H9 (cell line): ENCODE measurements at regions not wholly inside any gene's neighbourhood (a gene's known extent, or its start where the extent isn't known, plus 50 kb on each side); places are given as distances from the start of the nearest gene placed in this dataset.

Experiments used
- DNase-seq: peaks from one replicate; pipeline ENCODE4 v3.0.0-alpha.2; 2017
- H2AFZ ChIP-seq: one replicate; pipeline ENCODE4 v1.6.1; 2013; ENCODE audit warnings: mild to moderate bottlenecking, low read length, control low read depth, moderate library complexity
- H2AK5ac ChIP-seq: 2 replicates; pipeline ENCODE4 v1.6.1; 2013; ENCODE audit warnings: low read length, control low read depth, mixed read lengths; ENCODE audit not compliant: insufficient read length
- H2BK120ac ChIP-seq: one replicate; pipeline ENCODE4 v1.6.1; 2013; ENCODE audit warnings: low read depth, mild to moderate bottlenecking, low read length, control low read depth, inconsistent platforms; ENCODE audit not compliant: poor library complexity, severe bottlenecking
- H2BK12ac ChIP-seq: 2 replicates; pipeline ENCODE4 v1.6.1; 2013; ENCODE audit warnings: low read length, control low read depth, mixed read lengths, low read depth; ENCODE audit not compliant: insufficient read length
- H2BK15ac ChIP-seq: 2 replicates; pipeline ENCODE4 v1.6.1; 2013; ENCODE audit warnings: low read depth, low read length, control low read depth
- H2BK20ac ChIP-seq: one replicate; pipeline ENCODE4 v1.6.1; 2013; ENCODE audit warnings: low read depth, mild to moderate bottlenecking, low read length, control low read depth, inconsistent platforms; ENCODE audit not compliant: poor library complexity, severe bottlenecking
- H2BK5ac ChIP-seq: 2 replicates; pipeline ENCODE4 v1.6.1; 2013; ENCODE audit warnings: low read length, control low read depth, mixed read lengths; ENCODE audit not compliant: insufficient read length
- H3K14ac ChIP-seq: 2 replicates; pipeline ENCODE4 v1.6.1; 2013; ENCODE audit warnings: low read length, control low read depth; ENCODE audit not compliant: insufficient read depth
- H3K18ac ChIP-seq: 2 replicates; pipeline ENCODE4 v1.6.1; 2013; ENCODE audit warnings: low read depth, mild to moderate bottlenecking, mixed read lengths, low read length, control low read depth; ENCODE audit not compliant: insufficient read length
- H3K23ac ChIP-seq: 2 replicates; pipeline ENCODE4 v1.6.1; 2013; ENCODE audit warnings: low read length, control low read depth, mixed read lengths, low read depth; ENCODE audit not compliant: insufficient read length
- H3K23me2 ChIP-seq: 2 replicates; pipeline ENCODE4 v1.6.1; 2013; ENCODE audit warnings: low read depth, mild to moderate bottlenecking, mixed read lengths, low read length, control low read depth; ENCODE audit not compliant: insufficient read length, poor library complexity, severe bottlenecking
- H3K27ac ChIP-seq: 2 replicates; pipeline ENCODE4 v1.5.1; 2013; ENCODE audit warnings: low read length, control low read depth, mixed read lengths, low read depth; ENCODE audit not compliant: insufficient read length
- H3K27me3 ChIP-seq: 2 replicates; pipeline ENCODE4 v1.6.1; 2013; ENCODE audit warnings: low read length, control low read depth, inconsistent platforms; ENCODE audit not compliant: insufficient read depth
- H3K4ac ChIP-seq: 2 replicates; pipeline ENCODE4 v1.6.1; 2013; ENCODE audit warnings: low read depth, mild to moderate bottlenecking, control low read depth, inconsistent platforms, low read length, moderate library complexity
- H3K4me1 ChIP-seq: 2 replicates; pipeline ENCODE4 v1.6.1; 2013; ENCODE audit warnings: low read length, control low read depth, inconsistent platforms; ENCODE audit not compliant: insufficient read depth
- H3K4me2 ChIP-seq: 2 replicates; pipeline ENCODE4 v1.6.1; 2013; ENCODE audit warnings: low read length, control low read depth, mixed read lengths; ENCODE audit not compliant: insufficient read length, insufficient read depth
- H3K56ac ChIP-seq: 2 replicates; pipeline ENCODE4 v1.6.1; 2013; ENCODE audit warnings: low read depth, mild to moderate bottlenecking, mixed read lengths, low read length, control low read depth; ENCODE audit not compliant: insufficient read length
- H3K79me1 ChIP-seq: 2 replicates; pipeline ENCODE4 v1.6.1; 2013; ENCODE audit warnings: low read depth, mild to moderate bottlenecking, moderate library complexity, low read length, control low read depth, inconsistent platforms; ENCODE audit not compliant: insufficient read depth, poor library complexity, severe bottlenecking
- H3K79me2 ChIP-seq: 2 replicates; pipeline ENCODE4 v1.6.1; 2013; ENCODE audit warnings: low read length, control low read depth, inconsistent platforms; ENCODE audit not compliant: insufficient read depth
- H3K9ac ChIP-seq: 2 replicates; pipeline ENCODE4 v1.6.1; 2013; ENCODE audit warnings: low read length, control low read depth, mixed read lengths; ENCODE audit not compliant: insufficient read length; ENCODE audit errors: extremely low read depth
- H3K9me3 ChIP-seq: one replicate; pipeline ENCODE4 v1.6.1; 2013; ENCODE audit warnings: low read depth, low read length, inconsistent platforms; ENCODE audit not compliant: control insufficient read depth
- H3T11ph ChIP-seq: one replicate; pipeline ENCODE4 v1.6.1; 2013; ENCODE audit warnings: mild to moderate bottlenecking, low read length, control low read depth, inconsistent platforms
- H4K20me1 ChIP-seq: one replicate; pipeline ENCODE4 v1.6.1; 2013; ENCODE audit not compliant: control insufficient read depth, insufficient read length, insufficient read depth
- H4K5ac ChIP-seq: 2 replicates; pipeline ENCODE4 v1.6.1; 2013; ENCODE audit warnings: low read depth, mild to moderate bottlenecking, mixed read lengths, low read length, control low read depth; ENCODE audit not compliant: insufficient read length
- H4K8ac ChIP-seq: replicated peaks from 2 replicates; pipeline ENCODE4 v1.6.1; 2013; ENCODE audit warnings: low read length, control low read depth, mixed read lengths, low read depth; ENCODE audit not compliant: insufficient read length
- H4K91ac ChIP-seq: 2 replicates; pipeline ENCODE4 v1.6.1; 2013; ENCODE audit warnings: low read depth, mild to moderate bottlenecking, moderate library complexity, mixed read lengths, low read length, control low read depth; ENCODE audit not compliant: insufficient read length
- H3K27ac Mint-ChIP-seq, 3 experiments: 2 replicates in 2 of 3; 3 replicates in 1 of 3; pipeline ENCODE4 v1.8.0; 2020 to 2021; ENCODE audit warnings: mixed read lengths in 3 of 3, mild to moderate bottlenecking in 1 of 3, moderate library complexity in 1 of 3
- H3K27me3 Mint-ChIP-seq: 2 replicates; pipeline ENCODE4 v1.8.0; 2021; ENCODE audit warnings: low read depth, mild to moderate bottlenecking, moderate library complexity, mixed read lengths
- H3K36me3 Mint-ChIP-seq, 3 experiments: 2 replicates in 2 of 3; 3 replicates in 1 of 3; pipeline ENCODE4 v1.8.0; 2020 to 2021; ENCODE audit warnings: low read depth in 3 of 3, mixed read lengths in 3 of 3; ENCODE audit not compliant: insufficient read depth in 1 of 3
- H3K4me1 Mint-ChIP-seq, 2 experiments: 2 replicates each; pipeline ENCODE4 v1.8.0; 2020; ENCODE audit warnings: mixed read lengths in 2 of 2
- H3K4me3 Mint-ChIP-seq, 2 experiments: 2 replicates in 1 of 2; 3 replicates in 1 of 2; pipeline ENCODE4 v1.8.0; 2020 to 2021; ENCODE audit warnings: mild to moderate bottlenecking in 2 of 2, mixed read lengths in 2 of 2, moderate library complexity in 1 of 2
- H3K9me3 Mint-ChIP-seq, 2 experiments: 2 replicates in 1 of 2; 3 replicates in 1 of 2; pipeline ENCODE4 v1.8.0; 2020; ENCODE audit warnings: mild to moderate bottlenecking in 2 of 2, mixed read lengths in 2 of 2, moderate library complexity in 1 of 2
- WGBS: extraction: QIAGEN DNeasy Blood & Tissue Kit; methylation state at CpG from one replicate; pipeline ENCODE4 v1.1.7; 2013; ENCODE audit warnings: missing lambda C conversion rate, low lambda C conversion rate, mixed read lengths; ENCODE audit not compliant: insufficient read length; ENCODE audit errors: extremely low coverage; 5-methylcytosine and 5-hydroxymethylcytosine counted together
- TF ChIP-seq, protein P1 (sequence below): fragments of 200-600 bp; sonication (generic); conservative IDR thresholded peaks from 3 replicates; pipeline ENCODE4 v1.8.0; 2021; ENCODE audit warnings: antibody characterized with exemption, mild to moderate bottlenecking

DNA sequence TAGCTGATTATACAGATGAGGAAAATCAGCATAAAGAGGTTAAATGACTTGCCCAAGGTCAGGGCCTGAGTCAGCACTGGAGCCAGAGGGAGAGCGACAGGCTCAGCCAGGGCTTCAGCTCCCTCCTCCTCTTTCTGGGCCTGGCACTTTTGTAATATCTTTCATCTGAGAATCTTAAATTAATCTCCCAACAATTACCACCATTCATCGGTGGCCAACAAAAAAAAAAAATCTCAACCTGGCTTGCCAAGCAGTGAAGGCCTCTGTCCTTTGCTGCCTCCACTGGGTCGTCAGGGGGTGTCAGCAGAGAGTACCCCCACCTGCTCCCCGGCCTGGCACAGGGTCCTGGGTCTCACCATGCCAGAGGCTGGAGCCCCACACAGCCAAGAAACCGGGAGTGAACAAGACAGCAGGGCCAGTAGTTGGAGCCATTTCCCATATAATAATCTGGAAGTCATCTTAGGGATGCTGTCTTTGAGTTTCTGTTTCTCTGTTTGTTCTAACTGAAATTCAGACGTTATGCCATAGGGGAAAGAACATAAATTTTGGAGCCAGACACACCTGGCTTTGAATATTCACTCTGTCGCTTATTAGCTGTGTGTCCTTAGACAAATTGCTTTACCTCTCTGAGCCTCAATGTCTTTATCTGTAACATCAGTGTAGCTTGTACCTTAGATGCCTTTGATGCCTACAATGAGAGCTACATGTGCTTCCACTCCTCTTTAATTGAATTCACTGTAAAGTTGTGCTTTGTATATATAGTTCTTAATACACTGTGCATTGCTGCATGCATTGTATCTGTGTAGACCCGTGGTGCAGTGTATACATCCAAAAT, 299.9 kb upstream of the MSX2 start:
- Histone ChIP-seq H2BK12ac (no peak overlapping the region), H3K9ac (no peak overlapping the region), H2AK5ac (no peak overlapping the region), H2BK120ac (no peak overlapping the region), H3K4me1 (no peaks in the 10 kb centered on the region), H2BK20ac (no peak overlapping the region), H3K79me2 (no peaks in the 10 kb centered on the region), H3K27ac (no peak overlapping the region), H2BK5ac (no peak overlapping the region), H3K14ac (no peak overlapping the region), H3K27me3 (no peaks in the 10 kb centered on the region), H3T11ph (no peak overlapping the region), H3K79me1 (no peaks in the 10 kb centered on the region), H3K23me2 (peaks cover under 1% of the 10 kb centered on the region), H3K4ac (no peak overlapping the region), H3K18ac (no peak overlapping the region), H3K23ac (no peak overlapping the region), H4K5ac (no peak overlapping the region), H2BK15ac (no peak overlapping the region), H4K20me1 (no peaks in the 10 kb centered on the region), H4K8ac (no peak overlapping the region), H3K9me3 (no peaks in the 10 kb centered on the region), H2AFZ (no peak overlapping the region), H3K56ac (no peak overlapping the region), H4K91ac (no peak overlapping the region), H3K4me2 (no peak overlapping the region)
- Mint-ChIP-seq H3K27me3 (peaks cover 20% of the 10 kb centered on the region), H3K4me3 (no peak overlapping the region), H3K4me1 (peaks cover 7 to 8% of the 10 kb centered on the region in 2 experiments), H3K36me3 (no peaks in the 10 kb centered on the region), H3K9me3 (no peaks in the 10 kb centered on the region), H3K27ac (no peak overlapping the region)
- no peak for DNase-seq
- WGBS = no CpG with 5 or more reads among the region's 8 CpGs
- TF ChIP-seq, protein P1, sequence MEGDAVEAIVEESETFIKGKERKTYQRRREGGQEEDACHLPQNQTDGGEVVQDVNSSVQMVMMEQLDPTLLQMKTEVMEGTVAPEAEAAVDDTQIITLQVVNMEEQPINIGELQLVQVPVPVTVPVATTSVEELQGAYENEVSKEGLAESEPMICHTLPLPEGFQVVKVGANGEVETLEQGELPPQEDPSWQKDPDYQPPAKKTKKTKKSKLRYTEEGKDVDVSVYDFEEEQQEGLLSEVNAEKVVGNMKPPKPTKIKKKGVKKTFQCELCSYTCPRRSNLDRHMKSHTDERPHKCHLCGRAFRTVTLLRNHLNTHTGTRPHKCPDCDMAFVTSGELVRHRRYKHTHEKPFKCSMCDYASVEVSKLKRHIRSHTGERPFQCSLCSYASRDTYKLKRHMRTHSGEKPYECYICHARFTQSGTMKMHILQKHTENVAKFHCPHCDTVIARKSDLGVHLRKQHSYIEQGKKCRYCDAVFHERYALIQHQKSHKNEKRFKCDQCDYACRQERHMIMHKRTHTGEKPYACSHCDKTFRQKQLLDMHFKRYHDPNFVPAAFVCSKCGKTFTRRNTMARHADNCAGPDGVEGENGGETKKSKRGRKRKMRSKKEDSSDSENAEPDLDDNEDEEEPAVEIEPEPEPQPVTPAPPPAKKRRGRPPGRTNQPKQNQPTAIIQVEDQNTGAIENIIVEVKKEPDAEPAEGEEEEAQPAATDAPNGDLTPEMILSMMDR = 0 out of 3 replicates have a peak, but pooled peaks have one; percentile 13
